ENCODE measurements at regions not wholly inside any gene's neighbourhood (a gene's known extent, or its start where the extent isn't known, plus 50 kb on each side); places are given as distances from the start of the nearest gene placed in this dataset.

DNA sequence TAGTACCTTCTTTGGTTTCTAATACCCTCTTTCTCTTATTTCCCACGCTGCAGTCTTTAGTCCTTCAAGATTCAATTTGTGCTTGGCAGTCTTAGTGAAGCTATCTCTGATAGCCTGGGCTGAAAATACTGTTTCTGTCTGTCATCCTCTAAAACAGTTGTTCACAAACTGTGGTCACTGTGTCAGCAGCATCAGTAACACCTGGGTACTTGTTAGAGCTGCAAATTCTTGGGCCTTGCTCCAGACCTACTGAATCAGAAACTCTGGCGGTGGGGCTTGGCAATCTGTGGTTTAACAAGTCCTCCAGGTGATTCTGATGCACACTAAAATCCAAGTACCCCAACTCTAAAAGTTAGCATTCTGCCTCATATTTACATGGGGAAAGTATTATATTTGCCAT, 217.5 kb upstream of the SEL1L start:
- Histone ChIP-seq H3K79me2 (ENCODE audit: insufficient read depth, low read depth) (no peaks in the 10 kb centered on the region), H3K4me2 (no peak overlapping the region), H3K27ac (no peak overlapping the region), H2AFZ (ENCODE audit: low read depth) (no peak overlapping the region), H3K4me3 (IDR thresholded peaks at IDR 0.05; ENCODE audit: insufficient read depth, low read depth, low read length) (no peak overlapping the region), H4K20me1 (ENCODE audit: insufficient read depth) (no peaks in the 10 kb centered on the region), H3K9ac (no peak overlapping the region), H3K4me1 (ENCODE audit: low read depth, poor library complexity, severe bottlenecking) (no peaks in the 10 kb centered on the region), H3K36me3 (ENCODE audit: insufficient read depth) (no peaks in the 10 kb centered on the region), H3K27me3 (ENCODE audit: insufficient read depth, low read depth) (no peaks in the 10 kb centered on the region)
- TF ChIP-seq, protein P1, sequence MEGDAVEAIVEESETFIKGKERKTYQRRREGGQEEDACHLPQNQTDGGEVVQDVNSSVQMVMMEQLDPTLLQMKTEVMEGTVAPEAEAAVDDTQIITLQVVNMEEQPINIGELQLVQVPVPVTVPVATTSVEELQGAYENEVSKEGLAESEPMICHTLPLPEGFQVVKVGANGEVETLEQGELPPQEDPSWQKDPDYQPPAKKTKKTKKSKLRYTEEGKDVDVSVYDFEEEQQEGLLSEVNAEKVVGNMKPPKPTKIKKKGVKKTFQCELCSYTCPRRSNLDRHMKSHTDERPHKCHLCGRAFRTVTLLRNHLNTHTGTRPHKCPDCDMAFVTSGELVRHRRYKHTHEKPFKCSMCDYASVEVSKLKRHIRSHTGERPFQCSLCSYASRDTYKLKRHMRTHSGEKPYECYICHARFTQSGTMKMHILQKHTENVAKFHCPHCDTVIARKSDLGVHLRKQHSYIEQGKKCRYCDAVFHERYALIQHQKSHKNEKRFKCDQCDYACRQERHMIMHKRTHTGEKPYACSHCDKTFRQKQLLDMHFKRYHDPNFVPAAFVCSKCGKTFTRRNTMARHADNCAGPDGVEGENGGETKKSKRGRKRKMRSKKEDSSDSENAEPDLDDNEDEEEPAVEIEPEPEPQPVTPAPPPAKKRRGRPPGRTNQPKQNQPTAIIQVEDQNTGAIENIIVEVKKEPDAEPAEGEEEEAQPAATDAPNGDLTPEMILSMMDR (conservative IDR thresholded peaks at IDR 0.05; ENCODE audit: low read depth, low read length) = no peak

DNA sequence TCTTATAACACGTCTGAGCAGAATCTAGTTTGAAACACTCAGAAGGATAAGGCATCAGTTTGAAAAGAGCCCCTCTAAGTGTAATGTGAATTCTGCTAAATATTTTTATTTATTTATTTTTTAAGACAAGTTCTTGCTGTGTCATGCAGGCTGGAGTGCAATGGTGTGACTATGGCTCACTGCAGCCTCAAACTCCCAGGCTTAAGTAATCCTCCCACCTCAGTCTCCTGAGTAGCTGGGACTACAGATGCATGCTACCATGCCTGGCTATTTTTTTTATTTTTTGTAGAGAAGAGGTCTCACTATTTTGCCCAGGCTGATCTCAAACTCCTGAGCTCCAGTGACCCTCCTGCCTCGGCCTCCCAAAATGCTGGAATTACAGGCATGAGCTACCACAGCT, 225.9 kb upstream of the SEL1L start:
- no peaks in the 10 kb centered on the region for H3K36me3 ChIP-seq (ENCODE audit: insufficient read depth)
- H4K20me1 ChIP-seq (ENCODE audit: insufficient read depth) = no peaks in the 10 kb centered on the region
- TF ChIP-seq, protein P1 (conservative IDR thresholded peaks at IDR 0.05; ENCODE audit: low read depth, low read length) = no peak
- no peak overlapping the region for H3K4me3 ChIP-seq (IDR thresholded peaks at IDR 0.05; ENCODE audit: insufficient read depth, low read depth, low read length)
- no peak overlapping the region for H3K27ac ChIP-seq
- H3K9ac ChIP-seq = no peak overlapping the region
- no peak overlapping the region for H3K4me2 ChIP-seq
- no peaks in the 10 kb centered on the region for H3K27me3 ChIP-seq (ENCODE audit: insufficient read depth, low read depth)
- H3K4me1 ChIP-seq (ENCODE audit: low read depth, poor library complexity, severe bottlenecking) = no peaks in the 10 kb centered on the region
- no peak overlapping the region for H2AFZ ChIP-seq (ENCODE audit: low read depth)
- H3K79me2 ChIP-seq (ENCODE audit: insufficient read depth, low read depth) = no peaks in the 10 kb centered on the region

DNA sequence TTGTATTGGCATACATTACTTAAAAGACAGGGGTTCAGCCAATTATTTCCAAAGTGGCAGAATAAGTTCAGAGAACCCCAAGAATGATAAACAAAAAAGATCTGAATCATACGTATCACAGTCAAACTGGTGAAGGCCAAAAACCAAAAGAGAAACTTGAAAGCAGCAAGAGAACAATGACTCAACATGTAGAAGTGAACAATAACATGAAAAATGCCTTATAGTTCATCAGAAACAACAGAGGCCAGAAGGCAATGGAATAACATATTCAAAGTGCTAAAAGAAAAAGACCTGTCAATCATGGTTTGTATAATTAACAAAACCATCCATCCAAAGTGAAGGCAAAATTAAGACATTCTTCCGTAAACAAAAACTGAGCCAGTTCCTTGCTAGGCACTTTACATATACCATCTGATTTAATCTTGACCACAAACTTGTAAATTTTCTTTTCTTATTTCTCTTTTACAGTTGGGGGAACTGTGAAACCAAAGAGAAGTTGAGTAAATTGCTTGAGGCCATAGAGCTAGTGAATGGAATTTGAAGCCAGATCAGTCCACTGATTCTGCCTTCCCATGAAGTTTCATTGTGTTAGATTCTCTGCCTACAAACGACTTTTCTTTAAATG, 232.1 kb upstream of the SEL1L start:
- Histone ChIP-seq H3K9ac (no peak overlapping the region), H3K27ac (no peak overlapping the region), H3K27me3 (ENCODE audit: insufficient read depth, low read depth) (no peaks in the 10 kb centered on the region), H3K4me1 (ENCODE audit: low read depth, poor library complexity, severe bottlenecking) (no peaks in the 10 kb centered on the region), H3K36me3 (ENCODE audit: insufficient read depth) (no peaks in the 10 kb centered on the region), H3K4me3 (IDR thresholded peaks at IDR 0.05; ENCODE audit: insufficient read depth, low read depth, low read length) (no peak overlapping the region), H3K4me2 (no peak overlapping the region), H2AFZ (ENCODE audit: low read depth) (no peak overlapping the region), H4K20me1 (ENCODE audit: insufficient read depth) (no peaks in the 10 kb centered on the region), H3K79me2 (ENCODE audit: insufficient read depth, low read depth) (no peaks in the 10 kb centered on the region)
- TF ChIP-seq, protein P1 (conservative IDR thresholded peaks at IDR 0.05; ENCODE audit: low read depth, low read length) = no peak

GRCh38 chr14:81766321-81766915, 232.8 kb upstream of the SEL1L start:
- TF ChIP-seq, protein P1 (conservative IDR thresholded peaks at IDR 0.05; ENCODE audit: low read depth, low read length) = no peak
- H3K36me3 ChIP-seq (ENCODE audit: insufficient read depth) = no peaks in the 10 kb centered on the region
- H3K27ac ChIP-seq = no peak overlapping the region
- no peak overlapping the region for H3K4me2 ChIP-seq
- H3K27me3 ChIP-seq (ENCODE audit: insufficient read depth, low read depth) = no peaks in the 10 kb centered on the region
- no peak overlapping the region for H2AFZ ChIP-seq (ENCODE audit: low read depth)
- no peaks in the 10 kb centered on the region for H3K79me2 ChIP-seq (ENCODE audit: insufficient read depth, low read depth)
- no peaks in the 10 kb centered on the region for H3K4me1 ChIP-seq (ENCODE audit: low read depth, poor library complexity, severe bottlenecking)
- H4K20me1 ChIP-seq (ENCODE audit: insufficient read depth) = no peaks in the 10 kb centered on the region
- H3K4me3 ChIP-seq (IDR thresholded peaks at IDR 0.05; ENCODE audit: insufficient read depth, low read depth, low read length) = no peak overlapping the region
- H3K9ac ChIP-seq = no peak overlapping the region
